ENCODE measurements at regions not wholly inside any gene's neighbourhood (a gene's known extent, or its start where the extent isn't known, plus 50 kb on each side); places are given as distances from the start of the nearest gene placed in this dataset.

DNA sequence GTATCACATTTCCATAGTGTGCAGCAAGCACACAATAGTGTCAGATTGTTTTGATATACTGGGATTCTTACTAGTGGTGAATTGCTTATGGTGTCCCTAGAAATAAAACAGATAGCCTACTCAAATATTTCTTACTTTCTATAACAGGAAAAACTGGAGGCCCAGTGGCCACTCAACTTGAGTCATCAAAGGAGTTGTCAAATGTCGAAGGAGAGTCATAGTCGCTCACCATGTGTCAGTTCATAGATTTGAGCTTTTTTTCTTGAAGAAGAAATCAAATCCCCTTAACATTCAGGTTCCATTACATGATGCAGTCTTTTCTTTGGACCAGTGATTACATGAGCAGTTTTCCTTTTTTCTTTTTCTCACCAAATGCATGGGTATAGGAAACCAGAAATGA lies 1271.0 kb downstream of the RAPGEF2 start:
- TF ChIP-seq, protein P1, sequence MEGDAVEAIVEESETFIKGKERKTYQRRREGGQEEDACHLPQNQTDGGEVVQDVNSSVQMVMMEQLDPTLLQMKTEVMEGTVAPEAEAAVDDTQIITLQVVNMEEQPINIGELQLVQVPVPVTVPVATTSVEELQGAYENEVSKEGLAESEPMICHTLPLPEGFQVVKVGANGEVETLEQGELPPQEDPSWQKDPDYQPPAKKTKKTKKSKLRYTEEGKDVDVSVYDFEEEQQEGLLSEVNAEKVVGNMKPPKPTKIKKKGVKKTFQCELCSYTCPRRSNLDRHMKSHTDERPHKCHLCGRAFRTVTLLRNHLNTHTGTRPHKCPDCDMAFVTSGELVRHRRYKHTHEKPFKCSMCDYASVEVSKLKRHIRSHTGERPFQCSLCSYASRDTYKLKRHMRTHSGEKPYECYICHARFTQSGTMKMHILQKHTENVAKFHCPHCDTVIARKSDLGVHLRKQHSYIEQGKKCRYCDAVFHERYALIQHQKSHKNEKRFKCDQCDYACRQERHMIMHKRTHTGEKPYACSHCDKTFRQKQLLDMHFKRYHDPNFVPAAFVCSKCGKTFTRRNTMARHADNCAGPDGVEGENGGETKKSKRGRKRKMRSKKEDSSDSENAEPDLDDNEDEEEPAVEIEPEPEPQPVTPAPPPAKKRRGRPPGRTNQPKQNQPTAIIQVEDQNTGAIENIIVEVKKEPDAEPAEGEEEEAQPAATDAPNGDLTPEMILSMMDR (IDR thresholded peaks at IDR 0.05), result no peak
- TF ChIP-seq EP300 (IDR thresholded peaks at IDR 0.05) (no peak), POLR2AphosphoS5 (IDR thresholded peaks at IDR 0.05) (no peak)

Measured in gastroesophageal sphincter (tissue), 3 donors.